NCI-H510A (cell line): ENCODE measurements at regions not wholly inside any gene's neighbourhood (a gene's known extent, or its start where the extent isn't known, plus 50 kb on each side); places are given as distances from the start of the nearest gene placed in this dataset.
"Not testable (repeated sequence)": the region's sequence is repeated elsewhere in the genome, so short reads cannot be mapped to it uniquely, and the experiment has no call there.

Experiments used
- DNase-seq: peaks from one replicate; lab custom pipeline; 2025; lab: John Stamatoyannopoulos, UW

DNA sequence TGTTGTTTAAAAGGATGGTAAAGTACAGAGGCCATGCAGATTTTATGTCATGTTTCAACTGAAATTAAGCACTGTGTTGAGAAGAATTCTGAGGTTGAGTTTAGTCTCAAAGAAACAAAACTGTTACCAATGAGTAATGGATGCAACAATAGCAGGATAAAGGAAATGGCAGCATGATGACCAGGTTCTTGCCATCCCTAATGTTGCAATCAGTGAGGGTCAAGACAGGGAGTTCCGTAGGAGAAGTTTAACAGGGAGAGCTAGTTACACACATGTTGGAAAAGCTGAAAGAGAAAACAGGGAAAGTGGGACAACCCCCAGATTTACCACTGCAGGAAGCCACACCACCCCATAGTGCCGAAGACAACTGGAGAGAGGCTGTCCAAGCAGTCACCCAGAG lies 343.8 kb upstream of the EPHA4 start:
- DNase-seq = no peak

DNA sequence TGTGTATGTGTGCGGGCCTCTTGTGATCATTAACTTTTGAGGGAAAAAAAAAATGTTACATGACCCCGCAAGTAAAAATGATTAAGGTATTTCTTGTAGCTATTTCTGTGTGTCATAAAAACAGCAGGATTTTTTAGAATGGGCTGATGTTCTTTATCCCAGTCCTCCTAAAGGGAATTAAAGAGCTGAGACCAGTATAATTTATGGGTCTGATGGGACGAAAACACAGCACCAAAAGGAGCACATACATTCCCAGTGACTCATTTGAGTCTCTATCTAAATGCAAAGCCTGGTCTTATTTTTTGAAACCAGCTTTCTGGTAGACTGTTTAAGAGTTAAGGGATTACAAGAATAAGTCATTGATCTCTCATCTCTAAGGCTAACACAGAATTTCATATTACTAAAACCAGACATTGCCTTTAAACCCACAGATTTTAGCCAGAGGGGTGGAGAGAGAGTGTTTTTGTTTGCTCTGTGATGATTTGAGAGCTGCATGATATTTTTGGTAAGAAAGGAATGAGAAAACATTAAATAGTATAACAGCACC lies 342.3 kb upstream of the EPHA4 start:
- no peak for DNase-seq

DNA sequence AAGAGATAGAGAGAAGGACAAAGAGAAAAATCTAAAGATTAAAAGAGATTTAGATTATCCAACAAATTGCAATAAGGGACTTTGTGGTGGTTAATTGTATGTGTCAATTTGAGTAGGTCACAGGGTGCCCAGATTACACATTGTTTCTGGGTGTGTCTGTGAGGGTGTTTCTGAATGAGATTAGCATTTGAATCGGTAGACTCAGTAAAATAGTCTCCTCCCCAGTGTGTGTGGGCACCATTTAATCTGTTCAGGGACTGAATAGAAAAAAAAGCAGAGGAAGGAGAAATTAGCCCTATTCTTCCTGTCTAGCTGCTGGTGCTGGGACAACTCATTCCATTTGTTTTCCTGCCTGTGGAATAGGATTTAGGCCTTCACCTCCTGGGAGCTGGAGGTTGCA lies 339.8 kb upstream of the EPHA4 start:
- DNase-seq = no peak

DNA sequence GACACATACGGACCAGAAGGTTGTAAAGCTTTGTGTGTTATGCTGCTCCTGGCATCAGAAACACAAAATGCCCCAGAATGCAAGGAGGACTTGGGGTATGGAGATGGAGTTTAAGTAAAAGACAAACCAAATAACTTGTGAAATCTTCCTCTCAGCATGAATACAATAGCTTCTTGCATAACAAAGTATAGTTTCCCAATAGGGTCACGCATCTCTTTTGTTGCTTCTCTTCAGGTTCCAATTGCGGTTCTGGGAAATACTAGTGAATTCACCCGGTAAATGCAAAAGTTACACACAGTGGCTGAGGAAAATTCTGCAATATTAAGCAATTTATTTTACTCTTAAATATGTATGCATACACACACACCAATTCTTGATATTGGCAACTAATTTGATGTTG lies 339.2 kb upstream of the EPHA4 start:
- no peak for DNase-seq

DNA sequence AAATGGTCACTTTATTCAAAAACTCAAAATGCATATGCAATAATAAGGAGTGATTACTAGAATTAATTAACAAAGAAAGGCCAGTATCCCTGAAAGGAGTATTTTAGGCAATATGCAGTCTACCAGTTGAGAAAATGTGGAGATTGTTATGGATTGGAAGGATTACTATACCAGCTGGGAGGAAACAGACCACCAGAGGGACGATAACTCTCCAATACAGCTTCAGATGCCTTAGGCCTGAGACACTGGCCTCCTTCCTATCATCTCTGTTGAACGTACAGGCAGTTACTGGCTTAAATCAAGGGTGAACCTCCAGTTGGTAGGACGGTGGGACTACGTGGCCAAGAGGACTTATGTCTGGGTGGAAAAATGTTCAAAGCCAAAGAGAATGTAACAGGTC lies 336.4 kb upstream of the EPHA4 start:
- no peak for DNase-seq

DNA sequence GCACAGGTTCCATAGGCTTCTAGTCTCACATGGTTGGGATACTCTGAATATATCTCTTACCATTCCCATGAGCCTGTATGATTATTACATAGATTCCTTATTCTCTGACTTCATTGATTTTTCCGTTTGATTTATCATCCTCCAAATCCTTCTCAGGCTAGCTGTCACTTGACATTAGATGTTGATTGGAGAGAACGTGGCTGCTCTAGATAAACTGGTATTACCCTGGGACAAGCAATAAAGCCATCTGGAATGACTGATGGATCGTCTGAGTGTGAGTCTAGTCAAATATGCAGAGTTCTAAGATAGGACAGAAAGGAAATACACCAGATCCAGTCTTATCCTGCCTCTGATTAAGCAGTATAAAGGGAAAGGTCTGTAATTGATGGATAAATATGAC lies 325.6 kb upstream of the EPHA4 start:
- no peak for DNase-seq

DNA sequence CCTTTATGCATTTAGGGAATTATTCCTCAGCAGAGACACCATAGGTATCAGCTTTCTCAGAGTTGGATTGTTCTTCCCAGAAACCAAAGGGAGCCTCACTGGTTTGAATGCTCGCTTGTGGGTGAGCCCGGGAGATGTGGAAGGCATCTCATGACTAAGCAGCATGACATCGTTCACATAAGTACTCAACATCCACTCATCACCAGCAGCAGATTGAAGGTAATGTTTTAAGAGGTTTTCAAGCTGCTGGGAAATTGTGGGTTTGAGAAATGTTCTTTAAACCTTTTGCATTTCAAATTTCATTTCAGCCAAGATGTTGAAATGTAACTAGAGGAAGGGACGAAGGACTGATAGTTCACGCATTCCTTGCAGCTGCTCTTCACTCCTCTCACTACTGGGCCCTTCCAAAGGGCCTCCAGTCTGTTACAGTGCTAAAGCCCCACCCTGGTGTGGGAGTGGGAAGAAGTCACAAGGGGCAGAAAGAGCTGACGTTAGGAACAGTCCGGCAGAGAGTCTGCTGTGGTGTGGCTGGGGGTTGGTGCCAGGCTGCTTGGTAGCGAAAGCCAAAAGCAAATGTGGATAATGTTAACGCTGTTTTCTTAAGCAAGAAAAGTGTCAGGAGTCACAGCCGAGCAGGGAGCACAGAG lies 324.5 kb upstream of the EPHA4 start:
- no peak for DNase-seq

DNA sequence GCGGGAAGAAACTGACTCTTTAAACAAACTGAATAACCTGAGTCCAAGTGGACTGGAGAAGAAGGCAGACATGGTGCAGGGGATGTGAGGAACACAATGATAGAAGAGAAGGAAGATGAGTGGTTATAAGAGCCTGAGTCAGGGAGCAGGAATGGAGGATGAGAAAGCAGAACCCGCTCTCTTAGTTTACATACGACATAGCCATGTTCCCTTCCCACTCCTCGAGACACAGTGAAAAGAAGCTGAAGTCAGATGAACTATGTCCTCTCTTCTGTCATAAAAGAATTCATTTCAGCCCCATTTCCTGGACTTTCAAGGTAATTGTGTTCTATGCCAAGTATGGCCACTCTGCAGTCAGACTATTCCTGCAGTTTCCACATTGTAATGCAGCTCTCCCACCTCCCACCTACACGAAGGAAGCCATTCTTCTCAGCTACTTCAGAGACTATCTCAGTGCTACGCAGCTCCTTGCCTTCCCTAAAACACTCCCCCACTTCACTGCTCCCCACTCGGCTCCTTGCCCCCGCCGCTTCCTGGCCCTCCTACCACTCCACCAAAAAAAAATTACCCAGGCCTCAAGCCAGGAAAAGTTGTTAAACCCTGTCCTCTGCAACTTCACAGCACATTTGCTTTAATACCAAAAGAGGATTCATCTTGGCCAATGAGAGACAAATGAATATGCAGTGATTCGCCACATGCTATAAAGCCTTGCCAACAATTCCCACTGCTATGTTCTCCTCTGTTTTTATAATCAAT lies 323.4 kb upstream of the EPHA4 start:
- DNase-seq = no peak

DNA sequence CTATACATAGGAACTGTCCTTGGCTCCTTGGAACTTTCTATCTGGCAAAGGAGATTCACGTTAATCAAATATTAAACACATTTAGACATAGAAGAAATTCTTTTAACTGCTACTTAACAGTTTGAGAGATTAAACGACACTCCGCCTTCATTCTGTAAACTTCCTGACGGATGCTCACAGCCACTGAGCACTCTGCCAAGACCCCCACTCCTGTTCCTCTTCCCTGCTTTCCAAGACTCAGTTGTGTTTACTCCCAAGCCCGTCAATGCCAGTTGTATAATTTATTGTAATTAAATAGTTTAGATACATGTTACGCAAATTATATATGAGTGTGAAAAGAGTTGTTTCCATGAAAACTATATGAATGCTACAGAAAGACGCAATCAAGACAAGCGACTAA lies 321.4 kb upstream of the EPHA4 start:
- DNase-seq = no peak

DNA sequence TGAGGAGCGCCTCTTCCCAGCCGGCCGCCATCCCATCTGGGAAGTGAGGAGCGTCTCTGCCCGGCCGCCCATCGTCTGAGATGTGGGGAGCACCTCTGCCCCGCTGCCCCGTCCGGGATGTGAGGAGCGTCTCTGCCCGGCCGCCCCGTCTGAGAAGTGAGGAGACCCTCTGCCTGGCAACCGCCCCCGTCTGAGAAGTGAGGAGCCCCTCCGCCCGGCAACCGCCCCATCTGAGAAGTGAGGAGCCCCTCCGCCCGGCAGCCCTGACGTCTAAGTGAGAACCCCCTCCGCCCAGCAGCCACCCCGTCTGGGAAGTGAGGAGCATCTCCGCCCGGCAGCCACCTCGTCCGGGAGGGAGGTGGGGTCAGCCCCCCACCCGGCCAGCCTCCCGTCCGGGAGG lies 319.9 kb upstream of the EPHA4 start:
- DNase-seq = not testable (repeated sequence)

DNA sequence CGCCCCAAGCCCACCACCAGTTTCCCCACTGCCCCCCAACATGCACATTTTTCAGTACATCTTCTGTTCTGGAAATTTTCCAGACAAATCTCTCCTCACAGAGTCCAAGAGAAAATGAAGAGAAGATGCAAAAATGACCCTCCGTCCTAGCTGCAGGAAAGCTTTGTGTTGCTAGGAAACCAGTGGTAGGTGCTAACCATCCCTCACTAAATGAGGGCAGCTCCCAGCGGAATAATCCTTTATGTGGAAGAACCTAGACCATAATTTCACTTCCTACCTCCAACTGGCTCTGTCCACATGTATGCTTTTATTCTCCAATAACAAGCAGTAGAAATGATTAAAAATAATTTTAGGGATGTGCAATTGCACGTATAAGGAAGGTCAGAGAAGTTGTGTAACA lies 311.9 kb upstream of the EPHA4 start:
- DNase-seq = no peak

DNA sequence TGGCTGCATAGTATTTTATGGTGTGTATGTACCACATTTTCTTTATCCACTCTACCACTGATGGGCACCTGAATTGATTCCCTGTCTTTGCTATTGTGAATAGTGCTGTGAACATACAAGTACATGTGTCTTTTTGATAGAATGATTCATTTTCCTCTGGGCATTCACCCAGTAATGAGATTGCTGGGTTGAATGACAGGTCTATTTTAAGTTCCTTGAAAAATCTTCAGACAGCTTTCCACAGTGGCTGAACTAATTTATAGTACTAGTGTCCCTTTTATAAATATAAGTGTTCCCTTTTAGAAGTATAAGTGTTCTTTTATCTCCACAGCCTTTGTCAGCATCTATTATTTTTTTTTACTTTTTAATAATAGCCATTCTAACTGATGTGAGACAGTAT lies 303.9 kb upstream of the EPHA4 start:
- DNase-seq = no peak

DNA sequence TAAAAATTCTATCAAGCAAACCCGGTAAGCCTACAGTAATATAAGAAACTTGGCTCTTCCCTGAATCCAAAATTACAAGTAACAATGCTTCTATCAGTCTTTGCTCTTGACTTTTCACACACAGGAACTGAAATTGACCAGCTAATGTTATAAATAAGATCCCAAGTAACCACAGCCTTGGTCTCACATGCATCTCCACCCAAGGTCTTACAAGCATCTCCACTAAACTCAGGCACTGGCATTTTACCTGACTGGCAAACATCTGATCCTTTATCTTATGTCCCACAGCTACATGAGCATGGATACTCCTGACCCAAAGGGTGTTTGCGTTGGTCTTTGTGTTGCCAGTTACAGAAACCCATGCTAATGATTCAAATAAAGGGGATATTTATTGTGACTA lies 302.3 kb upstream of the EPHA4 start:
- DNase-seq = no peak

DNA sequence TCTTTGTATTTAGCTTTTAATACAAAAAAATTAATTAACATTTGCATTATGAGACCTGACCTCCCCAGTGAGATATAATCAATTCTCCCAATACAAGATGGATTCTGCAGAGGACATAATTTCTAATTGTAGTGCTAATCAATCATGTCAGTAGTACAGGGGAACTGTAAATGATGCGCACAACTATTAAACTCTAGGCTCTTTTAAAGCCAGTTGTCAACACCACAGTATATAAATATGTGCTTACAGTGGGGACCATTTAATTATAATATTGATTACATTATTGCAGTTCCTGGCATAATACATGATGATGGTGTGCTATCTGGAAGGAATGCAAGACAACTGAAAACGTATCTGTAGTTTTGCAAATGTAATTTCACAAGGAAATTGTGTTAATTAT lies 285.6 kb upstream of the EPHA4 start:
- DNase-seq = no peak

DNA sequence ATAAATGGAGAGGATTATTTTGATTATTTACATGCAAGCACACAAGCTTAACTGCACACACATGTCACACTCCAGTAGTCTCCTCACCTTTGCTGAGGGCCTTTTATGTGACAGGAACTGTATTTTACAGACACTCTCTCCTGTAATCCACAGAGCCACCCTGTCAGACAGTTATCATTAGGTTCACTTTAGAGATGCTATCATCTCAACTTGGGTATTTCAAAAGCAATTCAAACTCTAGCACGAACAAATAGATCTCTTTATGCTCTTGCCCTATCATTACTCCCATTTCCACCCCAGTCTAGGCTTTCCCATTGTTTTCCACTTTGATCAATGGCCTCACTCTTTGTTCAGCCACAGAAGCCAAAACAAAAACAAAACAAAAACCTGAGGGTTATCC lies 281.2 kb upstream of the EPHA4 start:
- DNase-seq = no peak

DNA sequence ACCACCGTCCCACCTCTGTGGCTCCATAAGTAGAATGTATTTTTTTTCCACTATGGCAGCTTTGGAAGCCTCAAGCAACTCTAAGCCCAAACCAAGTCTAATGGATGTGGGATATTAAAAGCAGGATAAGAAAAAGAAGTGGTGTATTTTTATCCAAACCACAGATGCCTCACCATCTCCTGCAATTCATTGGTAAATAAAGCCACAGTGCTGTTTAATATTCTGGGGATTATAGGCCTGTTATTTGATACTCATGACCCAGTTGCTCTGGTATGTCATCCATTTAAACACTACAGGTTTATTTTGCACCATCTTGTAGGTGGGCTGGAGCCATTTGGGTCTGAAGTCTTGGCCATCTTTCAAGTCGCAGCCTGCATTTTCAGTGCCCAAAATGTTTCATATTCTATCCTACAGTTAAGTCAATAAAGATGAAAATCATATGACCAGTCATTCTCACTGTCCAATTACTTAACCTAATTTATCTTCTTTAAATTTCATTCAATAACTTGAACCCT lies 279.5 kb upstream of the EPHA4 start:
- no peak for DNase-seq

DNA sequence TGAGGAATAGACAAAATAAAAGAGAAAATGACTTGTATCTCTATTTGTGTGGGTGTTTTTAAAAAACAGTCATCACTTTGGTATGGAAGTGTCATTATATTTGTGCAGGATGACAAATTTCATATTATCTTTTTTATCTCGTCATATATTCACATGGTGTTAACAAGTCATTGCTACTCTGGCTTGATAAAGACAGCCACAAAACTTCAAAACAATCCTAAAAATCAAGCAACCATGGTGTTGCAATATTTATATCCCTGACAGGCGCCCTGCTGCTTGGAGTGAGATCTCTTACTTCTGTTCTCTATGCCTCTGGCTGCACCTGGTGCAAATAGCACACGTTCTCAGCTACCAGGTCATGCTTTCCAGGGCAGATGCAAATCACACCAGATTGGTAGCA lies 278.0 kb upstream of the EPHA4 start:
- DNase-seq = no peak

DNA sequence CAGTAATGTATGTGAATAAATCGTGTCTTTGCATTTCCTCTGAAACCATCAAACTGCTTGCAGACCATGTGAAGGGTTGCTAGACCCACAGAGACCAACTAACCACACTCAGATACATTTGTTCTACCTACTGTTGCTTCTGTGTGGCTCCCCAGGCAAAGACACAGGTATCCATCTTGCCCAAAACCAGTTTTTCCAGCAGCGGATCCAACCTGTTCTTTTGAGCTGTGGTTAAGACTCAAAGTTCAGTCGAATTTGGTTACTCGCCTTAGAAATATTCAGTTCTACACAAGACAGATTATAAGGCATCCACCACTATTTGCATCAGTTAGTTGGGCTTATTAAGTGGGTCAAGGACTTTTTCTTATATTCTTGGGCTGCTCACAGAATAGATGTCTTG lies 276.2 kb upstream of the EPHA4 start:
- no peak for DNase-seq

DNA sequence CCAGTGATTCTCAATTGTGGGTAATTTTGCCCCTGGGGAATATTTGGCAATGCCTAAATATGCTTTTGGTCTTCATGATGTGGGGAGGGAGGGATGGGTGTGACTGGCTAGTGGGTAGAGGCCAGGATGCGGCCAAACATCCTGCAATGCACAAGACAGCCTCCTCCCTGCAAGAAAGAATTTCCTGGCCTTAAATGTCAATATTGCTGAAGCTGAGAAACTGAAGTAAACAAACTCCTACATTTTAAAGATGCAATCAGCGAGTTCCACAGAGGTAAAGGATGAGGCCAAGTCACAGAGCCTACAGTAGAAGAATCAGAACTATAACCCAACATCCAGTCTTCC lies 272.9 kb upstream of the EPHA4 start:
- no peak for DNase-seq

DNA sequence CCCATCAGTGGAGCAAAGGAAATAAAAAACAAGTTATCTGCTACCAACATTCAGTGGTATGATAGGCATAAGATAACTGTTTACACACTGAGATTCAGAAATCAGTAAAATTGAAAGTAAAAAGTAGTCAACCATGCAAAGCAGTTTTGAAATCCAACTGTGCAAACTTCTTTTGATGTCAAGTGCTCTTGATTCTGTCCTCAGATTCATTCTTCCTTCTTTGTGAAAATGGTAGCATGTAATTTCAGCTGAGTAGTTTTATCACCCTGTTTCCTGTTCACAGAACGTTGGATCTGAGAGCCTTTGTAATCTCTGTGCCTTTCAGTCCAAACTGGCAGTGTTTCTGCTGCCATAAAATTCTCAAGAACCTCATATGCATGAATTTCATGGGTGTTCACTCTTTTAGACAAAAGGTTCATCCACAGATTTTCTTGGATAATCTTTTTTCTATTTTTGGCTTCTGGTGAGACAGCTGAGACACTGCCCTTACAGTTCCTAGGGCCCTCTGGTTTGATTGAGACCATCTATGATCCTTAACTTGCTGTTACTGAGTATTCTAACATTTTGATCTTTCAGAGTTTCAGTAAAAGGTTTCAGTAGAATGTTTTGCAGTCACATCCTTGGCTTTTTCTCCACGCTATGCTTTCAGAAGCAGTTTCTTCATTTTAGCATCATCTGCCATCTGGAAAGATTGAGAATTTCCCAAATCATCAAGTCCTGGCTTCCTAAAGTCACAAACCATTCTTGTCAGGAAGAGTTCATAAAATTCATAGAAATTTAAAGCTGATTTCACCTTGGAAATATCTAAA lies 272.3 kb upstream of the EPHA4 start:
- DNase-seq = peak; percentile 18

DNA sequence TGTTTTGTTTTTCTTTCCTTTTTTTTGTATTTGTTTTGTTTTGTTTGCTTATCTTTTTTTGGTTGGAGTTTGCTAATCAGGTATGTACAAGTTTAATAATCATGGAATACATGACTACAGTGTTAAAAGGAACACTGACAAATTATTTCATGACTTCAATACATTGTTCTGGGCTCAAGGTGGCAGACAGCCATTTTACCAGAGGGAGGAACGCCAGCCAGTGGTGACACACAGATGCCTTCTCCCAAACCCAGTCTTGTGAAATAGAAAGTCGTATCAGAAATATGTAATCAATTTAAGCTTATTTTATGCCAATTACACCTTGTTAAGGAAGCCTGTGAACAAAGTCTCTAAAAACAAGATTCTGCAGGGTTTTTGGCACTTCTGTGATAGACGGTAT lies 264.0 kb upstream of the EPHA4 start:
- DNase-seq = no peak

DNA sequence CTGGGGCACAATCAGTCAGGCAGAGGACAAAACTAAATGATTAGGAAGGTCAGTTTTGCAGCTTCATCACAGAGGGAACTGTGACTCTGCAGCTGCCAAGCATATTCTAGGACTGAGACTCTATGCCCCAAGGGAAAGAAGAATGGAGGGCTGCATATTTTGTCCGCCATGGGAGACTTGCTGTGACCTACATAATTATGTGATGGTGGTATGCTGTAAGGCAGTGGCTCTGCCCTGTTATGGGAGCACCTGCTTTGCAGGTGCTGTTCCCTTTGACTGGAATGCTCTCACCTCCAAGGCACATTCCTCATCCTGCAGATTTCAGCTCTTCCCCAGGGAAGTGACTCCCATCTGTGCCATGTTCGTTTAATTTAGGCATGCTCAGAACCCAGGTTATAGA lies 261.9 kb upstream of the EPHA4 start:
- no peak for DNase-seq

DNA sequence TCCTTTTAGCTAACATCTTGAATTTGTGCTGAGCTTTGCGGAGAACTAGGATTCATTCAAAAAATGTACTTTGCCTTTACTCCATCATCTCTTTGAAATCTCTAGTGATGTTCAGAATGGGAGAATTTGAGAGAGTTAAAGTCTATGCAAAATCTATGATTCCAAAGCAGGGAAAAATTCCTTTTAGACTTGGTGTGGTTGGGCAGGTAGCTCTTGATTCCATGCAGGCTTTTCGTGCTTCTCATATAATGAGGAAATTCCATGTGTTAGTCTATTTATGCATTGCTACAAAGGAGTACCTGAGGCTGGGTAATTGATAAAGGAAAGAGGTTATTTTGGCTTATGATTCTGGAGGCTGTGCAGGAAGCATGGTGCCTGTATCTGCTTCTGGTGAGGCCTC lies 258.9 kb upstream of the EPHA4 start:
- DNase-seq = no peak
